IMR-90 (cell line): ENCODE measurements at regions not wholly inside any gene's neighbourhood (a gene's known extent, or its start where the extent isn't known, plus 50 kb on each side); places are given as distances from the start of the nearest gene placed in this dataset.

Source experiments
- ATAC-seq: fragments of 200-7000 bp; cut with Tn5 transposase; 2 replicates; pipeline ENCODE4 v1.9.1; 2020; ENCODE audit warnings: low read depth, mild to moderate bottlenecking, moderate library complexity
- BruUV-seq: library from RNA; stranded (reverse); fragments of 400-500 nt; replicated peaks from 2 replicates; lab custom pipeline; 2021; lab: Mats Ljungman, UMichigan
- CTCF ChIA-PET: fragments of 300-600 bp; formaldehyde crosslinking; extraction: SDS; loops from one replicate; lab custom pipeline; 2021; ENCODE audit warnings: antibody characterized with exemption; lab: Yijun Ruan, JAX
- POLR2A ChIA-PET: fragments of 300-600 bp; sonication (Branson Sonifier 250); formaldehyde crosslinking; loops from one replicate; lab custom pipeline; 2022; ENCODE audit warnings: antibody characterized with exemption; ENCODE audit not compliant: unreplicated experiment; lab: Charles Lee
- DNase-seq: peaks from one replicate; pipeline ENCODE4 v3.0.0; 2013
- H2AFZ ChIP-seq: replicated peaks from 2 replicates; pipeline ENCODE3; 2013; ENCODE audit warnings: low read length, mild to moderate bottlenecking; ENCODE audit not compliant: poor library complexity
- H2AK5ac ChIP-seq: 2 replicates; pipeline ENCODE4 v1.6.1; 2013; ENCODE audit warnings: low read depth, low read length, inconsistent platforms
- H2AK9ac ChIP-seq: replicated peaks from 2 replicates; pipeline ENCODE3; 2013; ENCODE audit warnings: mild to moderate bottlenecking, low read depth, low read length, moderate library complexity; ENCODE audit not compliant: poor library complexity
- H2BK120ac ChIP-seq: 2 replicates; pipeline ENCODE4 v1.6.1; 2013; ENCODE audit warnings: low read depth, low read length, inconsistent platforms
- H2BK15ac ChIP-seq: 3 replicates; pipeline ENCODE4 v1.6.1; 2013; ENCODE audit warnings: low read depth, low read length, inconsistent platforms
- H2BK20ac ChIP-seq: 2 replicates; pipeline ENCODE4 v1.6.1; 2013; ENCODE audit warnings: low read depth, mild to moderate bottlenecking, inconsistent platforms, low read length, moderate library complexity
- H2BK5ac ChIP-seq: 2 replicates; pipeline ENCODE4 v1.6.1; 2013; ENCODE audit warnings: mild to moderate bottlenecking, low read depth, low read length, inconsistent platforms; ENCODE audit not compliant: poor library complexity, severe bottlenecking
- H3K14ac ChIP-seq: replicated peaks from 2 replicates; pipeline ENCODE4 v1.6.1; 2013; ENCODE audit warnings: low read depth, low read length, inconsistent platforms
- H3K18ac ChIP-seq: 2 replicates; pipeline ENCODE4 v1.6.1; 2013; ENCODE audit warnings: low read depth, low read length, control low read depth
- H3K23ac ChIP-seq: 2 replicates; pipeline ENCODE4 v1.6.1; 2013; ENCODE audit warnings: low read depth, low read length, inconsistent platforms
- H3K27ac ChIP-seq: 2 replicates; pipeline ENCODE4 v1.5.1; 2013; ENCODE audit warnings: mild to moderate bottlenecking, control low read depth, low read length; ENCODE audit not compliant: insufficient read depth
- H3K27me3 ChIP-seq: 2 replicates; pipeline ENCODE4 v1.6.1; 2013; ENCODE audit warnings: low read length; ENCODE audit not compliant: control insufficient read depth, insufficient read depth
- H3K36me3 ChIP-seq: 2 replicates; pipeline ENCODE4 v1.6.1; 2013; ENCODE audit warnings: low read length, mixed read lengths; ENCODE audit not compliant: control insufficient read depth, insufficient read depth
- H3K4ac ChIP-seq: 2 replicates; pipeline ENCODE4 v1.6.1; 2013; ENCODE audit warnings: low read depth, low read length, inconsistent platforms
- H3K4me1 ChIP-seq: 2 replicates; pipeline ENCODE4 v1.6.1; 2013; ENCODE audit warnings: low read length, mixed read lengths; ENCODE audit not compliant: control insufficient read depth, insufficient read depth
- H3K4me2 ChIP-seq: 2 replicates; pipeline ENCODE4 v1.6.1; 2013; ENCODE audit warnings: low read depth, mild to moderate bottlenecking, control low read depth, low read length, moderate library complexity
- H3K4me3 ChIP-seq: 2 replicates; pipeline ENCODE4 v1.5.1; 2013; ENCODE audit warnings: low read depth, mild to moderate bottlenecking, control low read depth, low read length, moderate library complexity; ENCODE audit not compliant: insufficient read depth
- H3K56ac ChIP-seq: 2 replicates; pipeline ENCODE4 v1.6.1; 2013; ENCODE audit warnings: low read length, inconsistent platforms; ENCODE audit not compliant: insufficient read depth; ENCODE audit errors: extremely low read depth
- H3K79me1 ChIP-seq, 2 experiments: 2 replicates each; pipeline ENCODE4 v1.6.1; 2013; ENCODE audit warnings: low read length in 2 of 2, inconsistent platforms in 1 of 2, low read depth in 1 of 2
- H3K9ac ChIP-seq: 2 replicates; pipeline ENCODE4 v1.6.1; 2013; ENCODE audit warnings: low read depth, low read length, control low read depth
- H3K9me1 ChIP-seq: 2 replicates; pipeline ENCODE4 v1.6.1; 2013; ENCODE audit warnings: low read length, inconsistent platforms; ENCODE audit not compliant: insufficient read depth
- H3K9me3 ChIP-seq: 2 replicates; pipeline ENCODE4 v1.6.1; 2013; ENCODE audit warnings: low read length; ENCODE audit not compliant: control insufficient read depth, insufficient read depth
- H4K20me1 ChIP-seq: 2 replicates; pipeline ENCODE4 v1.6.1; 2013; ENCODE audit warnings: low read length, inconsistent platforms; ENCODE audit not compliant: insufficient read depth
- H4K5ac ChIP-seq: 2 replicates; pipeline ENCODE4 v1.6.1; 2013; ENCODE audit warnings: mild to moderate bottlenecking, low read depth, low read length, control low read depth
- H4K8ac ChIP-seq, 2 experiments: 2 replicates each; pipeline ENCODE4 v1.6.1; 2013; ENCODE audit warnings: low read depth in 2 of 2, low read length in 2 of 2, control low read depth in 1 of 2, inconsistent platforms in 1 of 2
- H4K91ac ChIP-seq: 2 replicates; pipeline ENCODE4 v1.6.1; 2013; ENCODE audit warnings: low read depth, low read length, inconsistent platforms; ENCODE audit not compliant: insufficient read depth
- BHLHE40 ChIP-seq: fragments of 150-350 bp; IDR thresholded peaks from 2 replicates; pipeline ENCODE4 v1.6.1; 2016; ENCODE audit warnings: mild to moderate bottlenecking, low read depth, low read length
- CEBPB ChIP-seq: IDR thresholded peaks from 2 replicates; pipeline ENCODE4 v1.6.1; 2012; ENCODE audit warnings: low read depth, low read length, improper control_type of control experiment
- CHD1 ChIP-seq: IDR thresholded peaks from 2 replicates; pipeline ENCODE4 v1.6.1; 2012; ENCODE audit warnings: low read depth, low read length, improper control_type of control experiment
- FOS ChIP-seq: fragments of 150-350 bp; IDR thresholded peaks from 2 replicates; pipeline ENCODE4 v1.6.1; 2016; ENCODE audit warnings: low read depth, low read length
- MAFK ChIP-seq: IDR thresholded peaks from 2 replicates; pipeline ENCODE4 v1.6.1; 2012; ENCODE audit warnings: low read depth, low read length, improper control_type of control experiment
- MAZ ChIP-seq: IDR thresholded peaks from 2 replicates; pipeline ENCODE4 v1.6.1; 2012; ENCODE audit warnings: low read depth, mild to moderate bottlenecking, low read length, improper control_type of control experiment, moderate library complexity, borderline replicate concordance
- MXI1 ChIP-seq: IDR thresholded peaks from 2 replicates; pipeline ENCODE4 v1.6.1; 2012; ENCODE audit warnings: low read depth, mild to moderate bottlenecking, low read length, moderate library complexity, borderline replicate concordance
- NFE2L2 ChIP-seq: fragments of 150-350 bp; IDR thresholded peaks from 2 replicates; pipeline ENCODE4 v1.6.1; 2016; ENCODE audit warnings: low read depth, mild to moderate bottlenecking, low read length
- POLR2A ChIP-seq: IDR thresholded peaks from 2 replicates; pipeline ENCODE4 v1.6.1; 2012; ENCODE audit warnings: mild to moderate bottlenecking, low read depth, low read length
- RAD21 ChIP-seq: IDR thresholded peaks from 2 replicates; pipeline ENCODE4 v1.6.1; 2012; ENCODE audit warnings: low read length, improper control_type of control experiment
- RCOR1 ChIP-seq: IDR thresholded peaks from 2 replicates; pipeline ENCODE4 v1.6.1; 2012; ENCODE audit warnings: mild to moderate bottlenecking, low read length, improper control_type of control experiment; ENCODE audit not compliant: insufficient replicate concordance
- SMC3 ChIP-seq: fragments of 150-350 bp; IDR thresholded peaks from 2 replicates; pipeline ENCODE4 v1.6.1; 2016; ENCODE audit warnings: low read depth, mild to moderate bottlenecking, antibody characterized with exemption, low read length, moderate library complexity
- WGBS, 2 experiments: methylation state at CpG; one replicate each; pipeline versions ENCODE4 v1.1.5 to v1.1.7; 2013; ENCODE audit warnings: missing lambda C conversion rate in 2 of 2; ENCODE audit not compliant: insufficient read length in 1 of 2; ENCODE audit errors: extremely low coverage in 2 of 2; 5-methylcytosine and 5-hydroxymethylcytosine counted together
- dilution Hi-C: fragments of 300-500 bp; cut with HindIII; formaldehyde crosslinking; loops from one replicate; pipeline ENCODE4 v1.14.3; 2018; ENCODE audit warnings: low sequenced_read_pairs; ENCODE audit not compliant: unreplicated experiment
- in situ Hi-C: fragments of 300-500 bp; cut with MboI; formaldehyde crosslinking; loops from 3 replicates; pipeline ENCODE4 v1.14.3; 2019; ENCODE audit warnings: low sequenced_read_pairs, inconsistent platforms, mixed read lengths
- intact Hi-C: fragments of 100-400 bp; cut with micrococcal nuclease; formaldehyde crosslinking; loops from 2 replicates; pipeline ENCODE4 v1.10.0; 2022
- TF ChIP-seq, protein P1 (sequence below): fragments of 150-350 bp; IDR thresholded peaks from 2 replicates; pipeline ENCODE4 v1.6.1; 2016; ENCODE audit warnings: low read depth, mild to moderate bottlenecking, low read length, moderate library complexity, borderline replicate concordance
- TF ChIP-seq, protein P2 (sequence below): conservative IDR thresholded peaks from 2 replicates; pipeline ENCODE4 v1.5.1; 2012; ENCODE audit warnings: mild to moderate bottlenecking, low read depth, low read length, improper control_type of control experiment
- TF ChIP-seq, protein P3 (sequence below): fragments of 150-350 bp; IDR thresholded peaks from 2 replicates; pipeline ENCODE4 v1.6.1; 2017; ENCODE audit warnings: mild to moderate bottlenecking, antibody characterized with exemption, low read length, low read depth

DNA sequence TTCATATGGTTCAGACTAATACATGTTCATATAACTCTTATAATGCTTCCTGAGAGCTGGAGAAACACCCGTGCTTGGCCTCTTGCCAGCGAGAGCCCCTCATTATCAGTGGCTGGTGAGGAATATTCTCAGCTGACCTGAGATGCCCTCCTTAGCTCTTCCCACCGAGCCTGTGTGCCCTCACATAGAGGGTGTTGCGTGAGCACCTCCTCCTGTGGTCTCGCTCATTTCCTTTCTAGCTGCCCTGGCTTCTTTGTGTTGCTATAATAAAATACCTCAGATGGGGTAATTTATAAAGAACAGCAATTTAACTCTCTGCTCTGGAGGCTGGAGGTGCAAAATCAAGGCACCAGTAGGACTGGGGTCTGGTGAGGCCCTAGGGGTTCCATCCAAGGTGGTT, 80.5 kb upstream of the ALKAL2 start:
- H3K18ac ChIP-seq: no peak overlapping the region
- H2AK5ac ChIP-seq: no peak overlapping the region
- no peaks in the 10 kb centered on the region for H3K27me3 ChIP-seq
- ChIA-PET CTCF (no interaction called here), POLR2A (no interaction called here)
- no peaks in the 10 kb centered on the region for H3K4me1 ChIP-seq
- H3K27ac ChIP-seq: no peak overlapping the region
- WGBS, 2 experiments: no CpG with 5 or more reads among the region's 5 CpGs
- intact Hi-C loops (no loop called here), in situ Hi-C loops (no loop called here), dilution Hi-C loops (no loop called here)
- no peak overlapping the region for H4K5ac ChIP-seq
- H3K4ac ChIP-seq: no peak overlapping the region
- DNase-seq (no peak), ATAC-seq (no peak)
- H2BK20ac ChIP-seq: no peak overlapping the region
- no peak overlapping the region for H3K14ac ChIP-seq
- no peaks in the 10 kb centered on the region for H3K36me3 ChIP-seq
- no peak overlapping the region for H2AFZ ChIP-seq
- H3K9me1 ChIP-seq: no peaks in the 10 kb centered on the region
- H3K4me2 ChIP-seq: no peak overlapping the region
- no peak overlapping the region for H4K8ac ChIP-seq
- peaks cover 41% of the 10 kb centered on the region for H3K9me3 ChIP-seq
- H3K23ac ChIP-seq: no peak overlapping the region
- TF ChIP-seq CHD1: no peak
- no peak for TF ChIP-seq MXI1
- TF ChIP-seq SMC3: no peak
- TF ChIP-seq, protein P1, sequence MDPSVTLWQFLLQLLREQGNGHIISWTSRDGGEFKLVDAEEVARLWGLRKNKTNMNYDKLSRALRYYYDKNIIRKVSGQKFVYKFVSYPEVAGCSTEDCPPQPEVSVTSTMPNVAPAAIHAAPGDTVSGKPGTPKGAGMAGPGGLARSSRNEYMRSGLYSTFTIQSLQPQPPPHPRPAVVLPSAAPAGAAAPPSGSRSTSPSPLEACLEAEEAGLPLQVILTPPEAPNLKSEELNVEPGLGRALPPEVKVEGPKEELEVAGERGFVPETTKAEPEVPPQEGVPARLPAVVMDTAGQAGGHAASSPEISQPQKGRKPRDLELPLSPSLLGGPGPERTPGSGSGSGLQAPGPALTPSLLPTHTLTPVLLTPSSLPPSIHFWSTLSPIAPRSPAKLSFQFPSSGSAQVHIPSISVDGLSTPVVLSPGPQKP: no peak
- TF ChIP-seq, protein P2, sequence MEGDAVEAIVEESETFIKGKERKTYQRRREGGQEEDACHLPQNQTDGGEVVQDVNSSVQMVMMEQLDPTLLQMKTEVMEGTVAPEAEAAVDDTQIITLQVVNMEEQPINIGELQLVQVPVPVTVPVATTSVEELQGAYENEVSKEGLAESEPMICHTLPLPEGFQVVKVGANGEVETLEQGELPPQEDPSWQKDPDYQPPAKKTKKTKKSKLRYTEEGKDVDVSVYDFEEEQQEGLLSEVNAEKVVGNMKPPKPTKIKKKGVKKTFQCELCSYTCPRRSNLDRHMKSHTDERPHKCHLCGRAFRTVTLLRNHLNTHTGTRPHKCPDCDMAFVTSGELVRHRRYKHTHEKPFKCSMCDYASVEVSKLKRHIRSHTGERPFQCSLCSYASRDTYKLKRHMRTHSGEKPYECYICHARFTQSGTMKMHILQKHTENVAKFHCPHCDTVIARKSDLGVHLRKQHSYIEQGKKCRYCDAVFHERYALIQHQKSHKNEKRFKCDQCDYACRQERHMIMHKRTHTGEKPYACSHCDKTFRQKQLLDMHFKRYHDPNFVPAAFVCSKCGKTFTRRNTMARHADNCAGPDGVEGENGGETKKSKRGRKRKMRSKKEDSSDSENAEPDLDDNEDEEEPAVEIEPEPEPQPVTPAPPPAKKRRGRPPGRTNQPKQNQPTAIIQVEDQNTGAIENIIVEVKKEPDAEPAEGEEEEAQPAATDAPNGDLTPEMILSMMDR: no peak
- no peak for TF ChIP-seq RCOR1
- TF ChIP-seq MAZ: no peak
- TF ChIP-seq POLR2A: no peak
- TF ChIP-seq RAD21: no peak
- no peak for TF ChIP-seq FOS
- TF ChIP-seq MAFK: no peak
- no peak for TF ChIP-seq BHLHE40
- TF ChIP-seq, protein P3, sequence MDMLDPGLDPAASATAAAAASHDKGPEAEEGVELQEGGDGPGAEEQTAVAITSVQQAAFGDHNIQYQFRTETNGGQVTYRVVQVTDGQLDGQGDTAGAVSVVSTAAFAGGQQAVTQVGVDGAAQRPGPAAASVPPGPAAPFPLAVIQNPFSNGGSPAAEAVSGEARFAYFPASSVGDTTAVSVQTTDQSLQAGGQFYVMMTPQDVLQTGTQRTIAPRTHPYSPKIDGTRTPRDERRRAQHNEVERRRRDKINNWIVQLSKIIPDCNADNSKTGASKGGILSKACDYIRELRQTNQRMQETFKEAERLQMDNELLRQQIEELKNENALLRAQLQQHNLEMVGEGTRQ: no peak
- TF ChIP-seq NFE2L2: no peak
- TF ChIP-seq CEBPB: no peak
- H4K20me1 ChIP-seq: no peaks in the 10 kb centered on the region
- H2BK120ac ChIP-seq: no peak overlapping the region
- H2BK5ac ChIP-seq: no peak overlapping the region
- H3K4me3 ChIP-seq: no peak overlapping the region
- no peak overlapping the region for H3K56ac ChIP-seq
- H3K79me1 ChIP-seq: no peaks in the 10 kb centered on the region
- no peak overlapping the region for H3K9ac ChIP-seq
- no peak overlapping the region for H2AK9ac ChIP-seq
- H2BK15ac ChIP-seq: no peak overlapping the region
- no peak overlapping the region for H4K91ac ChIP-seq
- no TSS peak for BruUV-seq
